ENCODE measurements at regions not wholly inside any gene's neighbourhood (a gene's known extent, or its start where the extent isn't known, plus 50 kb on each side); places are given as distances from the start of the nearest gene placed in this dataset.

DNA sequence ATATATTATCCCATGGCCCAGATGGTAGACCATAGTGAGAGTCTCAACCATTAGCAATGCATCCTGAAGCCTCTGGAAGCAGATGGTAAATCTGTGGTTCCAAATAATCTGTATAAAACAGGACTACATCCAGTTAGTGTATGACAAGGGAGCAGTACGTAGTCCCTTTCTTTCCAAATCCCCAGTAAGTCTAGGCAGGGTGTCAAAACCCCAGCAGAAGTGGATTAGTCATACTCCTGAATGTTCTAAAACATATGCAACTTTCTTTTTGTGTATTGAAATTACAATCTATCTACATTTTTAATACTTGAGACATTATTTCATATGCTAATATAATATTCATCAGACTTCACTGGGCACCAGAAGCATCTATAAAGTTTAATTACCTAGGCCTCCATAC, 295.1 kb upstream of the ANO5 start:
- H3K4me2 ChIP-seq (ENCODE audit: low read depth, low read length) = no peak overlapping the region
- H2AFZ ChIP-seq (ENCODE audit: low read length) = no peak overlapping the region
- no peaks in the 10 kb centered on the region for H3K79me2 ChIP-seq (ENCODE audit: insufficient read depth, low read length)
- in situ Hi-C loops (cut with HindIII; ENCODE audit: extremely low pct_ligation_motif_present, low pct_unique_long_range_greater_than_20kb) (no loop called here), intact Hi-C loops (cut with micrococcal nuclease; ENCODE audit: unreplicated experiment) (no loop called here)
- 17% methylated on average over 1 of the region's 1 CpG for WGBS (ENCODE audit: low lambda C conversion rate)
- no peaks in the 10 kb centered on the region for H3K9me3 ChIP-seq (ENCODE audit: low read length)
- TF ChIP-seq, protein P1, sequence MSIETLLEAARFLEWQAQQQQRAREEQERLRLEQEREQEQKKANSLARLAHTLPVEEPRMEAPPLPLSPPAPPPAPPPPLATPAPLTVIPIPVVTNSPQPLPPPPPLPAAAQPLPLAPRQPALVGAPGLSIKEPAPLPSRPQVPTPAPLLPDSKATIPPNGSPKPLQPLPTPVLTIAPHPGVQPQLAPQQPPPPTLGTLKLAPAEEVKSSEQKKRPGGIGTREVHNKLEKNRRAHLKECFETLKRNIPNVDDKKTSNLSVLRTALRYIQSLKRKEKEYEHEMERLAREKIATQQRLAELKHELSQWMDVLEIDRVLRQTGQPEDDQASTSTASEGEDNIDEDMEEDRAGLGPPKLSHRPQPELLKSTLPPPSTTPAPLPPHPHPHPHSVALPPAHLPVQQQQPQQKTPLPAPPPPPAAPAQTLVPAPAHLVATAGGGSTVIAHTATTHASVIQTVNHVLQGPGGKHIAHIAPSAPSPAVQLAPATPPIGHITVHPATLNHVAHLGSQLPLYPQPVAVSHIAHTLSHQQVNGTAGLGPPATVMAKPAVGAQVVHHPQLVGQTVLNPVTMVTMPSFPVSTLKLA (IDR thresholded peaks at IDR 0.05) = no peak
- TF ChIP-seq MXD4 (CRISPR knock-in tag; IDR thresholded peaks at IDR 0.05) (no peak), ZNF724P (CRISPR knock-in tag; IDR thresholded peaks at IDR 0.05; ENCODE audit: borderline replicate concordance) (no peak), ZBTB7B (CRISPR knock-in tag; IDR thresholded peaks at IDR 0.05) (no peak), KLF11 (CRISPR knock-in tag; IDR thresholded peaks at IDR 0.05) (no peak), RARG (CRISPR knock-in tag; IDR thresholded peaks at IDR 0.05; ENCODE audit: low read depth) (no peak), ZSCAN21 (CRISPR knock-in tag; IDR thresholded peaks at IDR 0.05; ENCODE audit: borderline replicate concordance) (no peak), ZNF501 (CRISPR knock-in tag; IDR thresholded peaks at IDR 0.05) (no peak), ZNF747 (CRISPR knock-in tag; IDR thresholded peaks at IDR 0.05; ENCODE audit: borderline replicate concordance) (no peak), NR2C2 (CRISPR knock-in tag; IDR thresholded peaks at IDR 0.05; ENCODE audit: borderline replicate concordance) (no peak)
- TF ChIP-seq, protein P2, sequence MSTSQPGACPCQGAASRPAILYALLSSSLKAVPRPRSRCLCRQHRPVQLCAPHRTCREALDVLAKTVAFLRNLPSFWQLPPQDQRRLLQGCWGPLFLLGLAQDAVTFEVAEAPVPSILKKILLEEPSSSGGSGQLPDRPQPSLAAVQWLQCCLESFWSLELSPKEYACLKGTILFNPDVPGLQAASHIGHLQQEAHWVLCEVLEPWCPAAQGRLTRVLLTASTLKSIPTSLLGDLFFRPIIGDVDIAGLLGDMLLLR (CRISPR knock-in tag; IDR thresholded peaks at IDR 0.05) = no peak
- TF ChIP-seq, protein P3, sequence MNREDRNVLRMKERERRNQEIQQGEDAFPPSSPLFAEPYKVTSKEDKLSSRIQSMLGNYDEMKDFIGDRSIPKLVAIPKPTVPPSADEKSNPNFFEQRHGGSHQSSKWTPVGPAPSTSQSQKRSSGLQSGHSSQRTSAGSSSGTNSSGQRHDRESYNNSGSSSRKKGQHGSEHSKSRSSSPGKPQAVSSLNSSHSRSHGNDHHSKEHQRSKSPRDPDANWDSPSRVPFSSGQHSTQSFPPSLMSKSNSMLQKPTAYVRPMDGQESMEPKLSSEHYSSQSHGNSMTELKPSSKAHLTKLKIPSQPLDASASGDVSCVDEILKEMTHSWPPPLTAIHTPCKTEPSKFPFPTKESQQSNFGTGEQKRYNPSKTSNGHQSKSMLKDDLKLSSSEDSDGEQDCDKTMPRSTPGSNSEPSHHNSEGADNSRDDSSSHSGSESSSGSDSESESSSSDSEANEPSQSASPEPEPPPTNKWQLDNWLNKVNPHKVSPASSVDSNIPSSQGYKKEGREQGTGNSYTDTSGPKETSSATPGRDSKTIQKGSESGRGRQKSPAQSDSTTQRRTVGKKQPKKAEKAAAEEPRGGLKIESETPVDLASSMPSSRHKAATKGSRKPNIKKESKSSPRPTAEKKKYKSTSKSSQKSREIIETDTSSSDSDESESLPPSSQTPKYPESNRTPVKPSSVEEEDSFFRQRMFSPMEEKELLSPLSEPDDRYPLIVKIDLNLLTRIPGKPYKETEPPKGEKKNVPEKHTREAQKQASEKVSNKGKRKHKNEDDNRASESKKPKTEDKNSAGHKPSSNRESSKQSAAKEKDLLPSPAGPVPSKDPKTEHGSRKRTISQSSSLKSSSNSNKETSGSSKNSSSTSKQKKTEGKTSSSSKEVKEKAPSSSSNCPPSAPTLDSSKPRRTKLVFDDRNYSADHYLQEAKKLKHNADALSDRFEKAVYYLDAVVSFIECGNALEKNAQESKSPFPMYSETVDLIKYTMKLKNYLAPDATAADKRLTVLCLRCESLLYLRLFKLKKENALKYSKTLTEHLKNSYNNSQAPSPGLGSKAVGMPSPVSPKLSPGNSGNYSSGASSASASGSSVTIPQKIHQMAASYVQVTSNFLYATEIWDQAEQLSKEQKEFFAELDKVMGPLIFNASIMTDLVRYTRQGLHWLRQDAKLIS (CRISPR knock-in tag; IDR thresholded peaks at IDR 0.05) = no peak
- no peak overlapping the region for H3K9ac ChIP-seq (ENCODE audit: insufficient read depth, low read depth, low read length)
- no peak overlapping the region for H3K27ac ChIP-seq (ENCODE audit: extremely low read length, insufficient read depth, low read length)
- H3K27me3 ChIP-seq (ENCODE audit: control insufficient read depth in 1 of 2, insufficient read depth in 2 of 2, low read length in 2 of 2) = no peaks in the 10 kb centered on the region
- BruUV-seq (replicated peaks) = no TSS peak
- no peak for DNase-seq (ENCODE audit: low spot score)
- FAIRE-seq = no peak
- H3K4me3 ChIP-seq (replicated peaks in 1 of 3; ENCODE audit: insufficient read depth in 1 of 3, low read depth in 2 of 3, low read length in 3 of 3) = no peak overlapping the region
- ATAC-seq = no peak
- ChIA-PET CTCF (ENCODE audit: low intra/inter-chr PET ratio, low total read pairs) (no interaction called here), POLR2A (no interaction called here)
- no peaks in the 10 kb centered on the region for H4K20me1 ChIP-seq (ENCODE audit: insufficient read depth, low read length)
- H3K36me3 ChIP-seq (replicated peaks in 1 of 2; ENCODE audit: control insufficient read depth in 1 of 2, insufficient read depth in 2 of 2, low read length in 2 of 2) = no peaks in the 10 kb centered on the region
- H3K4me1 ChIP-seq (ENCODE audit: insufficient read depth, low read length) = no peaks in the 10 kb centered on the region
